NOMO-1 treated with DMSO at 0.1 percent for 48 hours (cell line): ENCODE measurements at regions not wholly inside any gene's neighbourhood (a gene's known extent, or its start where the extent isn't known, plus 50 kb on each side); places are given as distances from the start of the nearest gene placed in this dataset.
"Not testable (repeated sequence)": the region's sequence is repeated elsewhere in the genome, so short reads cannot be mapped to it uniquely, and the experiment has no call there.

Experiments
- DNase-seq: peaks from one replicate; lab custom pipeline; 2025; ENCODE audit not compliant: unreplicated experiment; lab: John Stamatoyannopoulos, UW

DNA sequence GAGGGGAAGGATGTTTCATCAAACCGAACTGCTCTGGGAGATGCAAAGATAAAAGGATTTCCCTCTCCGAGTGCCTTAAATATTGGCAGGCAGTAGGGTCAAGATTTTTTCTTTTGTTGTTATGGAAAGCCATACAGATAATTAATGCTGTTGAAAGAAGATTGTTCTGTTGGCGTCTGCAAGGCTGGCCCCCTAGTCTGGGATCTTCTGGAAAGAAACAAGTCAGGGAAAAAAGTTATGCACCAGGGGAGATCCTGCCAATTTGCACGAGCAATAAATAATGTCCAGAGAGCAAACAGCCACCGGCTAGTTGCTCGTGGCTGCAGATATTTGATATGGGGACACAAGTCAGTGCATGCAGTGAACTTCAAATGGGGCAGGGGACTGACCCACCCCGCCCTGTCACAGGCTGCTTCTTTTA lies 202.1 kb upstream of the MYL2 start:
- no peak for DNase-seq

DNA sequence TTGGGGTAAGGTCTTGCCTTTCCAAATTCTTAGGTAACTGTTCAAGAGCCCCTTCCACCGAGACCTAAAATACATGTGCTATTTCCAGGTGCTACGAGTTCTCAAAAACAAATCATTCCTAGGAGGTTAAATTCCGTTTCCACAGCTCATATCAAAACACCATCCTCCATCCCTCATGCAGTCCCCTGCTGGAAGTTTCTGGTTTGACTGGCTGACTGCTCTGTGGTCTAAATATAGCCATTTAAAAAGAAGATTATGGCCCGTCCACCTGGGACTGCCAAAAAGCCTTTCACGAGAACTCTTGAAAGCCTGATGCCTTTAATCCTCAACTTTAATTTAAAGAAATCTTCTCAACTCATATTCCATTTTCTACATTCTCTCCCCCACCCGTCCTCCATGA lies 201.5 kb upstream of the MYL2 start:
- DNase-seq: no peak

DNA sequence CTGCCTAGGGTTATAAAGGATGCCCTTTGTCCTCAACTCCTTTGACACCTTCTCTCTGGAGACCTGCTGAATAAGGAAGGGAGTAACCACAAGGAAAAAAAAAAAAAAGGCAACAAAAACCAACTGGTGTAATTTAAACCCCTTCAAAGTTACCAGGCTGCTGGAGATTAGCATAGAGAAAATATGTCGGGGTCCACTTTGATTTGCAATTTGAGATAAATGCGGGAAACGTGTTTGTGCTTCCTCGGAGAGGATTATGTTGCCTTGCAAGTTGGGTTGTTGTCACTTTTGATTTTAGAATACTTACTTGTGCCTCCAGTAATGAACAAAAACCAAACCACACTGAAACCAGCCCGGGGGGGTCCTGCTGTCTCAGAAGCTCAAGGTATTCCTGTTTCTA lies 200.2 kb upstream of the MYL2 start:
- DNase-seq: no peak

DNA sequence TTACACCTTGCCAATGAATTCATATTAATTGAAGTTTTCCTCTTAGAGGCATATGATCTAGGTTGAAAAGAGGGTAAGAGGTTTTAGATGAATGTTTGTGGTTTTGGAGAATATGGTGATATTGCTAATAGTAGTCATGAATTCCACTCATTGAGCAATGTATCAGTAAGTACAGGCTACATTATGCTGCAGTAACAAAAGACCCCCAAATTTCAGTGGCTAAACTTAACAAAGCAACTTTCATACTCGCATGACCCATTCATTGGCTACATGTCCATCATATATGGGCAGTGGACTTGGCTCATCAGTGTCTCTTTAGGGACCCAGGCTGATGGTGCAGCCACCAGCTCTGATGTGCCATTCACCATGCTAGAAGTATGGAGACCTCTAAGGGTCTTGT lies 196.6 kb upstream of the MYL2 start:
- DNase-seq: no peak

DNA sequence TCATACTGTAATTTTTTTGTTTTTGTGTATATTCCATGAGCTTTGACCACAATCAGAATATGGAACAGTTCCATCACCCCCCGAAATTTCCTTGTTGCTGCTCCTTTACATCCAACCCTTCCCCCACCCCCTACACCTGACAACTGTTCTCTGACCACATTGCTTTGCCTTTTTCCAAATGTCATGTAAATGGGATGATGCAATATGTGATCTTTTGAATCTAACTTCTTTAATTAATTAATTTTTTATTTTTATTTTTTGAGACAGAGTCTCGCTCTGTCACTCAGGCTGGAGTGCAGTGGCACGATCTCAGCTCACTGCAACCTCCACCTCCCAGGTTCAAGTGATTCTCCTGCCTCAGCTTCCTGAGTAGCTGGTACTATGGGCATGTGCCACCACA lies 192.9 kb upstream of the MYL2 start:
- not testable (repeated sequence) for DNase-seq

DNA sequence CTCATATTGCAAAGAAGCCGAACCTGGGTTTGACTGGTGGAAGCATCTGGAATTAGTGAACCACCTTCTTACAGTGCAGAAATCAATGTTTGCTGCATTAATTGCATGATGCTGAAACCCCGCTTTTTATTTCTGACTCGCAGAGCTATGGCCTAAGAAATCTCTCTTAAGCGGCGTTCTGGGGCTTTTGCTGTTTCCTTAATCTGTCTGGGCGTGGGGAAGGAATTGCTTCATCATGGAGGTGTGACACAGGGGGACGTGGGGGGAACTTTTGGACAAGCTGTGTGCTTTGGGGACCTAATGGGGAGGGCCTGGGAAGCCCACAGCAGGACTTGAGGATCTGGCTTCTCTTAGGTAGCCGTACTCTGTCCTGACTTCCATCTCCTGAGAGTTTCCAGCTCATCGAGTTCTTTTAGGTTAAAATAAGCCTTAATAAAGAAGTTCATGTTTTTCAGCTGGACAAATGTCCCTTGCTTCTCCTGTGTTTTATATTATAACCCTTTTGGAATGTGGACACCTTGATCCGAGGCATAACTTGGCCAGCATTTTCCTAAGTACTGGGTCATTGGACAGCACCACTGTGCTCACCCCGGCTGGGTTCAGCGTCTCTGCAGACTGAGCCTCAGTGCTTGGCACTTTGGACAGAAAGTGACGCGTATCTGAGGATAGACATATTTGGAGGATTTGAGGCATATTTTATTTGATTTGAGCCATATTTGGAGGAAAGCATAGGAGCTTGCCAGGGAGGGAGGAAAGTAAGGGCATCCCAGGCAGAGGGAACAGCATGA lies 192.1 kb upstream of the MYL2 start:
- DNase-seq: peak; percentile 50

DNA sequence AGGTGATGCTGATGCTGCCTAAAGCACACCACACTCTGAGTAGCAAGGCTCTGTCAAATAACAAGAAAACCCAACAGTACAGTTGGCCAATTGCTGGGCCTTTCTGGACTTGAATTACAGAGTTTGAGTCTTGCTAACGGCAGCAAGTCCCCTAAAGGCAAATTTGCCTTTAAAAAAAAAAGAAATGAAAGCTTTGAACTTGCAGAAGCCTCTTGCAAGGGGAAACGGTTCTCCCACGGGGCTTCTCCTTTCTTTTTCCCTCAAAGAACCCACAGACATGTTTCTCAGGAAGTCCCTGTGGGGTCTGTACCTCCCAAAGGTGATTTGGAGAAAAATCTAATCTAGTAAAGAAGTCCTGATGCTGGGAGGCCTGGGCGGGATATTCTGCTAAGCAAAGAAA lies 191.3 kb upstream of the MYL2 start:
- DNase-seq: peak; percentile 52

DNA sequence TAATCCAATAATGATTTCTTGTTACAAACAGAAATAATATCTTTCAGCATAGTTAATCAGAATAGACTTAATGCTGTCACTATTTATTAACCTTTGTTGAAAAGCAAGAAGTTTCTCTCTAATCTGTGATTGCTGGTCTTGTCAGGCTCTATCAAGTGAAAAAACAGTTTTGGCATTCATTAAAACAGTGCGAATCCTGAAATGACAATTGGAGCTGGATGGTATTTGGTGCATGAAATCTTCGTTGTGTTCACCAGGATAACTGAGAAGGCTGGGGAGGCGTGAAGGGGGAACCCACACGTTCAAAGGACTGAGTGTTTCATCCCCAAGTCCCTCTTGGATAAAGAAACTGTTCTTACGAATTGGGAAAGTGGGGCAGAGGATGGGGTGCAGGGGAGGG lies 190.2 kb upstream of the MYL2 start:
- no peak for DNase-seq

DNA sequence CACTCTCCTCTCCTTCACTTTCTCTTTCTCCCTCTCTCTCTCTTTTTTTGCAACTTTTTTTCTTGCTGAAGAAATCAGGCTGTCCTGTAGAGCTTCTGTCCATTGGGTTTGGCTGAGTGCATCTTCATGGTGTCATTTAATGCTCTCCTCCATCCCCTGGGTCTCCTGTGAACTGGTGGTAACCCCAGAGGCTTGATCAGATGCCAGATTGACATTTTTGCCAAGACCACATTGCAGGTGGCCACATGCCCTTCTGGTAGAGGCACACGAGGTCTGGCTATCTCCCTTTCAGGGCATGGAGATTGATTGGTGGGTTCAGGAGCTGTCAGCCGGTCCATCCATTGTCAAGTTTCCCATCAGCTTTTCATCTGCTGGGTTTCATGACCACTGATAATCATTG lies 188.3 kb upstream of the MYL2 start:
- no peak for DNase-seq

DNA sequence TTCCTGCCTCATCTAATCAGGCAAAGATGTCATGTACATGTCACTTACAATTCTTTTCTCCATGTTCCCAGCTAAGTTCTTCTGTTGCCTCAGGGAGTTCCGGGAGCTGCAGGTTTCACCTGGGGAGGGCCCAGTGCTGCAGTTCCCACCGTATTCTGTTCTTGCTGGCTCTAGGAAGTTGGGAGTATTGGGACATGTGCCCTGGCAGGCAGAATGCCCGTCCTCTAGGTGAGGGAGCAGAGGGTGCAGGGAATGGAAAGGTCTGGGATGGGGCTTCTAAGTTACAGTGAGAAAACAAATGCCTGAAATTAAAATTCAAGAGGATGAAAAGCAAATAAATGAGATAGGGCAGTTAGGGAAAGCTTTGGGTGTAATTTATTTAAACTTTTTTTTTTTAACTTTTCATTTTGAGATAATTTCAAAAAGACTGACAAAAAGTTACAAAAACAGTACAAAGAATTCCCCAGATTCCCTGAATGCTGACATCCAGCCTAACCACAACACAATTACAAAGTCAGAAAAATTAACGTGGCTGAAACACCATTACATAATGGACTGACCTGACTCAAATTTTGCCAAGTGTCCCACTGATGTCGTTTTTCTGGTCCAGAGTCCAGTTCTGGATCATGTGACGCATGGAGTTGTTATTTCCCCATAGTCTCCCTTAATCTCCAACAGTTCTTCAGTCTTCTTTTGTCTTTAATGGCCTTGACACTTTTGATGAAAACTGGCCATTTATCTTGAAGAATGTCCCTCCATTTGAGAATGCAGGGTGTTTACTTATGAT lies 187.2 kb upstream of the MYL2 start:
- no peak for DNase-seq

DNA sequence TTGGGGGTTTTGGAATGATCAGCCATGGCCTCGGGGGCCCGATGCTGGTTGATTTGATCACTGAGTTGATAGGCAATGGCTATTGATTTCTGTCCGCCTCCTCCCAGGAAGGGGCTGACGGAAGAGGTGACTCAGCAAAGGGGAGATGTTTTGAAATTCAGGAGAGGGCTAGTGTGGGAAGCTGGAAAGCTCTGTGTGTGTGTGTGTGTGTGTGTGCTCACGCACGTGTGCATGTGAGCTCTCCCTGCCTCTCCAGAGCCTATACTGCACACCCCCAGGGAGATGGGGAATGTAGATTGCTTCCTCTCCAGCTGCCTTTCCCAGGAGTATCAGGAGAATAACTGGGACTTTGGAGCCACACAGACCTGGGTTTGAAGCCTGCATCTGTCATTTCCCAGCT lies 184.9 kb upstream of the MYL2 start:
- no peak for DNase-seq

DNA sequence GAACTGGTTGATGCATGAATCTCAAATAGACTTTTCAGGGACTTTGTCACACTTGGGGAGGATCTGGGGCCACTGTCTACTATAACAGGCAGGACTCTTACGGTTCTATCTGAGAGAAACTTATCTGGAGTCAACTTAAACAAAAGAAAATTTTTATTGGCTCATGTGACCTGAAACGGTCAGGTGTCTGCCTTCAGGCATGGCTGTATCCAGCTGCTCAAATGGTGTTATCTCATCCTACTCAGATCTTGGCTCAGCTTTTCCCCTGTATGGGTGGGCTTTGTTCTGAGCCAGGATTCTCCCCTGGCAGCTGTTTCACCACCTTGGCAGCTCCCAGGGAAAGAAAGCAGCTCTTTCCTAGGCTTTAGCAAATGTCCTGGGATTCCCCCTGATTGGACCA lies 183.2 kb upstream of the MYL2 start:
- no peak for DNase-seq

DNA sequence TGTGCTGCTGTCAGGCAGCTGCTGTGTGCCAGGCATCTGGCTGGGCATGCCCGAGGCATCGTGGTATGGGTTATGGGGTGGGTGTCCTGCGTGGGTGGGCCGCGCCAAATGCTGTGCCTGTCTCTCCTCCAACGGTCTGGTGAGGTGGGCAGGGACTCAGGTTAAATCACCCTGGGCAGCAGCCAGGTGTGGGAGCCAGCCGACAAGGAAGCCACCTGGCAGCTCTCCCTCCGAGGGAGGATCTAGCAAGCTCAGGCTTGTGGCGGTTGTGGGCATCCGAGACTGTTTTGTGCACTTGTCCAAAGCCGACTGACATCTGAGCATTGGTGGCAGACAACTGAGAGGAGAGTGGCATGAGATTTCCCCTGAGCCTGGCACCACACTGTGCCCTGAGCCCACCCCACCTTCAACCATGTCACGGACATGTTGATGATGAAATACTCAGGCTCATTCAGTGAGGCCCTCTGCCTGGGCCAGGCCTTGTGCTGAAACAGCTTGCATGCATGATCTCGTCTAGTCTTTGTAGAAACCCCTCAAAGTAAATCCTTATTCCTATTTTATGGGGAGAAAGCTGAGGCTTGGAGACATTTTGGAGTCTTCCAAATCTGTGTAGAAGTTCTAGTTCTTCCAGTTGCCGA lies 181.8 kb upstream of the MYL2 start:
- no peak for DNase-seq

DNA sequence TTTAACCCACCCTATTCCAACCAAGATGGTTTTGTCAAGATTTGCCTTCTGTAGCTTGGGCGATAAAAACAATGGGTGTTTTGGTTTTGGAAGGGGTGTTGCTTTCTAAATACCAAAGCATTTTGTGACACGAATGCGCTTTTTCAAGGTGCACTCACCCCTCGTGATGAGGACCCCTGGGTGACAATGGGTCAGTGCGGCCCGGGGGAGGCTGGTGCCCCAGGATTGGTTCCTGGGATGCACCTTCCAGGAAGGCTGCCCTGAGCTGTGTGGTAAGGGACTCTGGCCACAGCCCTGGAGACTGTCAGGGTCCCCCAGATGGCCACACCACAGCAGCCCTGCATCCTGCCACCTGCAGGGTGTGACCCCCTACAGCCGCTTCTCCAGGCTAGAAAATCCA lies 180.6 kb upstream of the MYL2 start:
- DNase-seq: no peak

DNA sequence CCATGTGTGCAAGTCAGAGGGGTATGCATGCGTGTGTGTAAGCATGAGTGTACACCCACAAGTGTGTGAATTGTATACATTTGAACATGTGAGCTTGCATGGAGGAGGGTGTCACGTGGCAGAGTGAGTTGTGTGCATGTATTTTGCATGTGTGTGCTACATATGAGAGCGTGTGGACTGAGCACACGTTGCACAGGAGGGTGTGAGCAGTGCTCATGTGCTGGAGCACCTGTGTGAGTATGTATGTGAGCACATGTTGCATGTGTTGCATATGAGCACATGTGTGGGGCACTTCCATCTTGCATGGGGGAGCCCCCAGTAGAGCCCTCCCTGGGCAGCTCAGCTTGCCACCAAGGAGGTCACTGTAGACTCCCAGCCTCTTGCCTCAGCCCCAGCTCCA lies 180.2 kb upstream of the MYL2 start:
- no peak for DNase-seq

DNA sequence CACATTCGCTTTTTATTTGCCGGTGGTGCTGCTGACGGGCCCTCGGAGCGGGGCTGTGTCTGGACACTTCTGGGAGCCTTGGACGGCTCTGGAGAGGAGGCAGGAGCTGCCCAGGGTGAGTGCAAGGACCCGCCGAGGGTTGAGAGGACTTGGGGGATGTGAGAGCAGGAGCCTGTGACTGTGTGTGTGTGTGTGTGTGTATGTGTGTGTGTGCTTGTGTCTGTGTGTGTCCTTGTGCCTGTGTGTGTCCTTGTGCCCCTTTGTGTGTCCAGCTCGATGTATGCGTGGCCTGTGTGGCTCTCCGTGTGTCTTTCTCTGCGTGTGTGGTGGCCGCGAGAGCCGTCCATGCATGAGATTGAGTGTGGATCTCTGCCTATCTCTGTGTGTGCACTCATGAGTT lies 179.6 kb upstream of the MYL2 start:
- no peak for DNase-seq

DNA sequence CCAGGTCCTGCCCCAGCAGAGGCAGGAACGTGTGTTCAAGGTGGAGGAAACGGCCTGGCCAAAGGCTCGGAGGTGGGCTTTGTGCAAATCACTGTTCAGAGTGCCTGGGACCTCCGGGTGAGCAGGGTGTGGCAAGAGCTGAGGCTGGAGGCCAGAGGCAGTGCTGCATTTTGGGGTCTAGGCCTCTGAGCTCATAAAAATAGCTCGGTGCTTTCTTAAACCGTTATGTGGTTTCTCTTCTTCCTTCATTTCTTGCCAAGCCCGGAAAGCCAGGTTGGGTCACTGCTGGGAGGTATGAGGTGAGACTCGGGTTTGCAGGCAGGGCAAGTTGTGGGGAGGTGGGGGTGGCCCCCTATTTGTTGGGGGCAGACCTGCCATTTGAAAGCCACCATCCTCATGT lies 178.8 kb upstream of the MYL2 start:
- DNase-seq: no peak

DNA sequence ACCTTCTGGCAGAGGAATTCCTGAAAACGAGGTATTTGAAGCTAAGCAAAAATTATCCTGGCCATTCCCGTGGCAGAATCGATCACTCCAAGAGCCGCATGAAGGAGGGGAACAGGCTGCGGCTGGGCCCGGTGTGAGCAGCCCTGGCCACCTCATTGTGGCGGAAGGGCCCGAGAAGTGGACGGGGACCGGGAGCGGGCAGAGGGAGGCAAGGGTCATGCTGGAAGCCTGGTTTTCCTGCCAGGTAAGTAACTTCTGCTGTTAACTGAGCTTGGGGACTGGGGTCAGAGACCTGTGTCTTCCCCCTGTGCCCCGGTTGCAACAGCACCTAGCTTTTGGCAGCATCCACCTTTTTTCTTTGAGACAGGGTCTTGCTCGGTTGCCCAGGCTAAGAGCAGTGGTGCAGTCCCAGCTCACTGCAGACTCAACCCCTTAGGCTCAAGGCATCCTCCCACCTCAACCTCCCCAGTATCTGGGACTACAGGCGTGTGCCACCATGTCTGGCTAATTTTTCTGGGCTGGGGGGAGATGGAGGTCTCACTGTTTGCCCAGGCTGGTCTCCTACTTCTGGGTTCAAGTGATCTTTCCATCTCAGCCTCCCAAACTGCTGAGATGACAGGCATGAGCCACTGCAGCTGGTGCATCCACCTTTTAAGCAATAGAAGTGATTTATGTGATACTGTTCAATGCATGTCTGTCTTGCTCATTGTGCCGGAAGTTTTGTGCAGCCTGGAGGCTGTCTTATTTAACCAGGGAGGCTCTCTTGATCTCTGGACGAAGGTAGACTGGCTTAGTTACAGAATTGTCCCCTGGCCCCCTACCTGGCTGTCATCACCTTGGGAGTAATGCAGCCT lies 174.0 kb upstream of the MYL2 start:
- no peak for DNase-seq

DNA sequence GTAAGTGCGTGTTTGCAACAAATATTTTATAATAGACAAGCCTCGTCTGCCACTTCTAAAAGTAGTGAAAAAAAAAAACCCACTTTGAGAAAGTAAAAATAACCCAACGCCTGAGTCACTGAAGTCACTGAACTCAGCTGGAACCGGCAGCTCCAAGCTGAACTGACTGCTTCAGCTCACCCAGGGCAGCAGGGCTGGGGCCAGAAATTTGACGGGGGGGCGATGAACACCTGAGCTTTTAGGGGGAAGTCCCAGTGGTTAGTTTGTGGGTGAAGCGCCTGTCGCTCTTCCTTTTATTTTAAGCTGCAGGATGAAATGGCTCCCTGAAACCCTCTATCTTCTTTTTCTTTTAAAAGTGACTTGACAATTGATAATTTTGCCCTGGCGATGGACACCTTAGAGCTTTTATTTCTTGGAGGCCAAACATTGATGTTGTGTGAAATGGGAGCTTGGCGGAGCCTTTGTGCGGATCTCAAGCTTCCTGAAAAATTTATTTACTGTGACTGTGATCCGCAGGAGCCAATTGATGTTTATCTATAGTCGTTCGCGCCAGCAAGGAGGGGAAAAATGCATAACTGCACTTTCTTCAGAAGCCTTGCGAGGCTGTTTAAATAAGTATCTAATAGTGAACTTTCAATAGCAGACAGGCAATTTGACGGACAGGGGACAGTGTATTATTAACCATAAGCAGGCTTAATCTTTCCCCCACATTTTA lies 173.2 kb upstream of the MYL2 start:
- no peak for DNase-seq

DNA sequence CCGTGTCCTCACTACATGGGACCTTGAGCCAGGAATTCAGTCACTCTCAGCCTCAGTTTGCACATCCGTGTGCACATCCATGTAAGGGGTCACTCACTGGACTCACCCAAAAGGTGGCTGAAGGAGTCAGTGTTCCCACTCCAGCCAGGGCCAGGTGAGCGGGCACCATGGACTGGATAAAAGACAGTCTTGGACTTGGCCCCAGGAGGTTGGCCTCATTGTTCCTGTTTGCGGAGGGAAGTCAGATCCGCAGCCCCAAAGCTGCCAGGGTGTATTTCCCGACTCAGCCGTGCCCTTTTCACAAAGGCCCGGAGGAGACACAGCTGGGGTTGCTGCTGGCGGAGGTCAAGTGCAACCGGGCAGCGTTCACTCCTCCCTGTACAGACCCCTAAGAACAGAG lies 170.7 kb upstream of the MYL2 start:
- DNase-seq: no peak

DNA sequence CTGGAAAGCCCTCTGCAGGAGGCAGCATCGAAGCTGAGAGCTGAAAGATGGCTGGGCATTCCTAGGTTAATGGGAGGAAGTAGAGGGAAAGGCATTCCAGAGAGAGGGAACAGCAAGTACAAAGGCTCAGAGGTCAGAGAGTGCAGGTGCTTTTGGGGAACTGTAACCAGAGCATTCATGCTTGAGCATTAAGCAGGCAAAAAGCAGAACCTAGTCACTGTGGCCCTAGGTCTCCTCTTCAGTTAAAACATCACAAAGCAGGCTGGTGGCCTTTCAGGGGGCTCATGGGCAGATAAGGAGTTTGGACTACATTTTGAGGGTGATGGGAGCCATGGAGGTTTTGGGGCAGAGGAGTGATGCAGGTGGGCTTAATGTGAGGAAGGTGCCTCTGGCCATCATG lies 169.2 kb upstream of the MYL2 start:
- DNase-seq: no peak
